ENCODE measurements at regions not wholly inside any gene's neighbourhood (a gene's known extent, or its start where the extent isn't known, plus 50 kb on each side); places are given as distances from the start of the nearest gene placed in this dataset.

DNA sequence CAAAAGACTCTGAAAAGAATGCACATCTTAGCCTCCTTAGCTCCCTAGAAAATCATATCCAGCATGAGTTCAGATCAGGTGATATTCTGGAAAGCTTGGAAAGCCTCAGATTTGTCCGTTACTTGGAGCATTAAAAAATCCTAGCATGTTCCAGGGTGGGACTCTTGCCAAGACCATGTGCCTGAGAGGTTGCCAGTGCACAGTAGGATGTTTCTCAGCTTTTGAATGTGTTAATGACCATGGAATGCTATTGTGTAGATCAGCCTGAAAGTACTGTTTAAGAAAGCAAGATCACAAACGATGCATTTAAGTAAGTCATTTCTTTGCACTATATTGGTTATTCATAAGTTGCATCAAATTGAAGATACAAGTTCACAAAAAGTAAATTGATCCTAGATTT lies 230.5 kb downstream of the ETNK1 start:
- H3K36me3 ChIP-seq (ENCODE audit: control insufficient read depth in 2 of 2, insufficient read depth in 1 of 2, low read length in 2 of 2): no peaks in the 10 kb centered on the region
- no peak overlapping the region for H3K4me3 ChIP-seq (ENCODE audit: low read depth, low read length)
- H3K4me1 ChIP-seq (ENCODE audit: control insufficient read depth, insufficient read depth, low read length): no peaks in the 10 kb centered on the region
- TF ChIP-seq, protein P1, sequence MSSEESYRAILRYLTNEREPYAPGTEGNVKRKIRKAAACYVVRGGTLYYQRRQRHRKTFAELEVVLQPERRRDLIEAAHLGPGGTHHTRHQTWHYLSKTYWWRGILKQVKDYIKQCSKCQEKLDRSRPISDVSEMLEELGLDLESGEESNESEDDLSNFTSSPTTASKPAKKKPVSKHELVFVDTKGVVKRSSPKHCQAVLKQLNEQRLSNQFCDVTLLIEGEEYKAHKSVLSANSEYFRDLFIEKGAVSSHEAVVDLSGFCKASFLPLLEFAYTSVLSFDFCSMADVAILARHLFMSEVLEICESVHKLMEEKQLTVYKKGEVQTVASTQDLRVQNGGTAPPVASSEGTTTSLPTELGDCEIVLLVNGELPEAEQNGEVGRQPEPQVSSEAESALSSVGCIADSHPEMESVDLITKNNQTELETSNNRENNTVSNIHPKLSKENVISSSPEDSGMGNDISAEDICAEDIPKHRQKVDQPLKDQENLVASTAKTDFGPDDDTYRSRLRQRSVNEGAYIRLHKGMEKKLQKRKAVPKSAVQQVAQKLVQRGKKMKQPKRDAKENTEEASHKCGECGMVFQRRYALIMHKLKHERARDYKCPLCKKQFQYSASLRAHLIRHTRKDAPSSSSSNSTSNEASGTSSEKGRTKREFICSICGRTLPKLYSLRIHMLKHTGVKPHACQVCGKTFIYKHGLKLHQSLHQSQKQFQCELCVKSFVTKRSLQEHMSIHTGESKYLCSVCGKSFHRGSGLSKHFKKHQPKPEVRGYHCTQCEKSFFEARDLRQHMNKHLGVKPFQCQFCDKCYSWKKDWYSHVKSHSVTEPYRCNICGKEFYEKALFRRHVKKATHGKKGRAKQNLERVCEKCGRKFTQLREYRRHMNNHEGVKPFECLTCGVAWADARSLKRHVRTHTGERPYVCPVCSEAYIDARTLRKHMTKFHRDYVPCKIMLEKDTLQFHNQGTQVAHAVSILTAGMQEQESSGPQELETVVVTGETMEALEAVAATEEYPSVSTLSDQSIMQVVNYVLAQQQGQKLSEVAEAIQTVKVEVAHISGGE (tag by site-specific recombination; conservative IDR thresholded peaks at IDR 0.05; ENCODE audit: low read depth): no peak
- TF ChIP-seq, protein P2, sequence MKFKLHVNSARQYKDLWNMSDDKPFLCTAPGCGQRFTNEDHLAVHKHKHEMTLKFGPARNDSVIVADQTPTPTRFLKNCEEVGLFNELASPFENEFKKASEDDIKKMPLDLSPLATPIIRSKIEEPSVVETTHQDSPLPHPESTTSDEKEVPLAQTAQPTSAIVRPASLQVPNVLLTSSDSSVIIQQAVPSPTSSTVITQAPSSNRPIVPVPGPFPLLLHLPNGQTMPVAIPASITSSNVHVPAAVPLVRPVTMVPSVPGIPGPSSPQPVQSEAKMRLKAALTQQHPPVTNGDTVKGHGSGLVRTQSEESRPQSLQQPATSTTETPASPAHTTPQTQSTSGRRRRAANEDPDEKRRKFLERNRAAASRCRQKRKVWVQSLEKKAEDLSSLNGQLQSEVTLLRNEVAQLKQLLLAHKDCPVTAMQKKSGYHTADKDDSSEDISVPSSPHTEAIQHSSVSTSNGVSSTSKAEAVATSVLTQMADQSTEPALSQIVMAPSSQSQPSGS (tag by site-specific recombination; IDR thresholded peaks at IDR 0.05; ENCODE audit: low read depth): no peak
- TF ChIP-seq ZNF221 (tag by site-specific recombination; IDR thresholded peaks at IDR 0.05; ENCODE audit: borderline replicate concordance): no peak
- ChIA-PET CTCF (interaction anchor here (0.6 to 1.8 kb wide), 11 partner anchors 13 to 1931 kb away, joined by 3 to 7 read pairs (median 4); no protein-coding TSS in a partner anchor), POLR2A (no interaction called here)
- H3K27ac ChIP-seq (ENCODE audit: extremely low read depth, low read depth, low read length): no peak overlapping the region
- no peaks in the 10 kb centered on the region for H3K9me3 ChIP-seq (ENCODE audit: control insufficient read depth, insufficient read depth, low read depth, low read length)

DNA sequence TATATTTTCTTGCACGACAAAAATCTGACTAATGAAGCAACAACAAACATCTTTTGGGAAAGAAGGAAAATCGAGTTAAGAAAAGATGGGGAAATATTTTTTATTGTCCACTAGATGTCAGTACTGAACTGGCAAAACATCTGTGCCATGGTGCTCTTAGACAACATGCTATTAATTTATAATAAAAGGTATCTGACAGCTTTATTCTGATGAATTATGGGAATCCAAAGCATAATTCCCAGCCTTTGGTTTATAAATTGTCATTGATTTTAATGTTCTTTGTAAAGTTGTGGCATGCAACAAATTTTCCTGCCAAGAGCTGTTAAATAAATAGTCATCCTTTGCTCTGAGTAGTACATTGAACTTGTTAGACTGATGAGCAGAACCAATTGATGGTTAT lies 231.2 kb downstream of the ETNK1 start:
- Histone ChIP-seq H3K4me1 (ENCODE audit: control insufficient read depth, insufficient read depth, low read length) (no peaks in the 10 kb centered on the region), H3K27ac (ENCODE audit: extremely low read depth, low read depth, low read length) (no peak overlapping the region), H3K4me3 (ENCODE audit: low read depth, low read length) (no peak overlapping the region), H3K36me3 (ENCODE audit: control insufficient read depth in 2 of 2, insufficient read depth in 1 of 2, low read length in 2 of 2) (no peaks in the 10 kb centered on the region), H3K9me3 (ENCODE audit: control insufficient read depth, insufficient read depth, low read depth, low read length) (no peaks in the 10 kb centered on the region)
- ChIA-PET CTCF (interaction anchor here (0.6 to 2.7 kb wide), 16 partner anchors 15 to 1923 kb away, joined by 3 to 20 read pairs (median 4); no protein-coding TSS in a partner anchor), POLR2A (no interaction called here)
- TF ChIP-seq ZNF112 (tag by site-specific recombination; IDR thresholded peaks at IDR 0.05) (no peak), KLF7 (tag by site-specific recombination; IDR thresholded peaks at IDR 0.05; ENCODE audit: borderline replicate concordance) (no peak), SCRT2 (tag by site-specific recombination; IDR thresholded peaks at IDR 0.05) (no peak), ZNF654 (tag by site-specific recombination; IDR thresholded peaks at IDR 0.05; ENCODE audit: low read depth) (peak; percentile 87), GFI1B (tag by site-specific recombination; IDR thresholded peaks at IDR 0.05) (no peak), KLF16 (tag by site-specific recombination; IDR thresholded peaks at IDR 0.05) (no peak), ZNF792 (tag by site-specific recombination; IDR thresholded peaks at IDR 0.05) (no peak), ZNF660 (tag by site-specific recombination; IDR thresholded peaks at IDR 0.05) (peak; percentile 30; the same call in 1 of the 2 replicates), ZFP41 (tag by site-specific recombination; IDR thresholded peaks at IDR 0.05; ENCODE audit: borderline replicate concordance) (no peak), ZNF292 (tag by site-specific recombination; IDR thresholded peaks at IDR 0.05; ENCODE audit: borderline replicate concordance, low read depth) (no peak)
- TF ChIP-seq, protein P3, sequence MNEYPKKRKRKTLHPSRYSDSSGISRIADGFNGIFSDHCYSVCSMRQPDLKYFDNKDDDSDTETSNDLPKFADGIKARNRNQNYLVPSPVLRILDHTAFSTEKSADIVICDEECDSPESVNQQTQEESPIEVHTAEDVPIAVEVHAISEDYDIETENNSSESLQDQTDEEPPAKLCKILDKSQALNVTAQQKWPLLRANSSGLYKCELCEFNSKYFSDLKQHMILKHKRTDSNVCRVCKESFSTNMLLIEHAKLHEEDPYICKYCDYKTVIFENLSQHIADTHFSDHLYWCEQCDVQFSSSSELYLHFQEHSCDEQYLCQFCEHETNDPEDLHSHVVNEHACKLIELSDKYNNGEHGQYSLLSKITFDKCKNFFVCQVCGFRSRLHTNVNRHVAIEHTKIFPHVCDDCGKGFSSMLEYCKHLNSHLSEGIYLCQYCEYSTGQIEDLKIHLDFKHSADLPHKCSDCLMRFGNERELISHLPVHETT (tag by site-specific recombination; IDR thresholded peaks at IDR 0.05): no peak
- TF ChIP-seq, protein P4, sequence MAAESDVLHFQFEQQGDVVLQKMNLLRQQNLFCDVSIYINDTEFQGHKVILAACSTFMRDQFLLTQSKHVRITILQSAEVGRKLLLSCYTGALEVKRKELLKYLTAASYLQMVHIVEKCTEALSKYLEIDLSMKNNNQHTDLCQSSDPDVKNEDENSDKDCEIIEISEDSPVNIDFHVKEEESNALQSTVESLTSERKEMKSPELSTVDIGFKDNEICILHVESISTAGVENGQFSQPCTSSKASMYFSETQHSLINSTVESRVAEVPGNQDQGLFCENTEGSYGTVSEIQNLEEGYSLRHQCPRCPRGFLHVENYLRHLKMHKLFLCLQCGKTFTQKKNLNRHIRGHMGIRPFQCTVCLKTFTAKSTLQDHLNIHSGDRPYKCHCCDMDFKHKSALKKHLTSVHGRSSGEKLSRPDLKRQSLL (tag by site-specific recombination; IDR thresholded peaks at IDR 0.05): no peak
